ENCODE measurements at regions not wholly inside any gene's neighbourhood (a gene's known extent, or its start where the extent isn't known, plus 50 kb on each side); places are given as distances from the start of the nearest gene placed in this dataset.
A peak's percentile ranks its signal among the peaks of the same experiment; 100 is the strongest.

DNA sequence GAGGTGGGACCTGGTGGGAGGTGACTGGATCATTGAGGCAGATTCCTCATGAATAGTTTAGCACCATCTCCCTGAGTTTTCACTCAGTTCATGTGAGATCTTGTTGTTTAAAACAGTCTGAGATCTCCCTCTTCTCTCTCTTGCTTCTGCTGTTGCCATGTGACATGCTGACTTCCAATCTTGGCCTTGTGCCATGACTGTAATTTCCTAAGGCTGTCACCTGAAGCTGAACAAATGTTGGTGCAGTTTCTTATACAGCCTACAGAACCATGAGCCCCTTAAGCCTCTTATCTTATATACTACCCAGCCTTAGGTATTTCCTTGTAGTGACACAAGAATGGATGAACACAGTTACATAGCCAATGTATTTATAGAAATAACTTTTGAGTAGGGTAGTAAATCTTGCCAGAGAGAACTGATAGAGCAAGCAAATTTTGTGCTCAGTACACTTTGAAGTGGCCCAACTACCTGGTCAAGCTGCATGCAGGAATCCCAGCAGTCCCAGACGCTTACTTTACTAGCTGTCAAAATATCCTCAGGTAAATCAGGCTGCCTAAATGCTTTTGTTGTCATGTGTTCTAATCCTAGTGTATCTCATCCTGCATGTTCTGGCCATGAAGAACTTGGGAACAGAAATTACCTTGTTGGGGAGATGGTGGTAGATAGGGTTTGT is 445.6 kb upstream of the MIS18BP1 start:
- peak; percentile 22 for DNase-seq
- H3K9me3 ChIP-seq: no peaks in the 10 kb centered on the region

GRCh38 chr14:45686771-45687170 is 433.8 kb upstream of the MIS18BP1 start:
- no peak for DNase-seq
- Histone ChIP-seq H3K27ac (no peak overlapping the region), H3K4me3 (no peak overlapping the region), H3K4me1 (no peaks in the 10 kb centered on the region), H3K27me3 (no peaks in the 10 kb centered on the region), H3K36me3 (ENCODE audit: low read depth, missing control alignments) (no peaks in the 10 kb centered on the region), H3K9me3 (no peaks in the 10 kb centered on the region)
- TF ChIP-seq, protein P1, sequence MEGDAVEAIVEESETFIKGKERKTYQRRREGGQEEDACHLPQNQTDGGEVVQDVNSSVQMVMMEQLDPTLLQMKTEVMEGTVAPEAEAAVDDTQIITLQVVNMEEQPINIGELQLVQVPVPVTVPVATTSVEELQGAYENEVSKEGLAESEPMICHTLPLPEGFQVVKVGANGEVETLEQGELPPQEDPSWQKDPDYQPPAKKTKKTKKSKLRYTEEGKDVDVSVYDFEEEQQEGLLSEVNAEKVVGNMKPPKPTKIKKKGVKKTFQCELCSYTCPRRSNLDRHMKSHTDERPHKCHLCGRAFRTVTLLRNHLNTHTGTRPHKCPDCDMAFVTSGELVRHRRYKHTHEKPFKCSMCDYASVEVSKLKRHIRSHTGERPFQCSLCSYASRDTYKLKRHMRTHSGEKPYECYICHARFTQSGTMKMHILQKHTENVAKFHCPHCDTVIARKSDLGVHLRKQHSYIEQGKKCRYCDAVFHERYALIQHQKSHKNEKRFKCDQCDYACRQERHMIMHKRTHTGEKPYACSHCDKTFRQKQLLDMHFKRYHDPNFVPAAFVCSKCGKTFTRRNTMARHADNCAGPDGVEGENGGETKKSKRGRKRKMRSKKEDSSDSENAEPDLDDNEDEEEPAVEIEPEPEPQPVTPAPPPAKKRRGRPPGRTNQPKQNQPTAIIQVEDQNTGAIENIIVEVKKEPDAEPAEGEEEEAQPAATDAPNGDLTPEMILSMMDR (IDR thresholded peaks at IDR 0.05): no peak
- TF ChIP-seq POLR2A (IDR thresholded peaks at IDR 0.05): no peak
- intact Hi-C loops (cut with DNase I; ENCODE audit: low total_unique reads): no loop called here
- WGBS, 2 donors: 81 to 87% methylated on average over 4 of the region's 4 CpGs

More for the DNA sequence above, 445.6 kb upstream of the MIS18BP1 start:
- intact Hi-C loops (cut with DNase I; ENCODE audit: low total_unique reads): no loop called here
- Histone ChIP-seq H3K36me3 (ENCODE audit: low read depth, missing control alignments) (no peaks in the 10 kb centered on the region), H3K27me3 (no peaks in the 10 kb centered on the region), H3K4me1 (no peaks in the 10 kb centered on the region), H3K4me3 (no peak overlapping the region), H3K27ac (no peak overlapping the region)
- 74 to 82% methylated on average over 1 of the region's 1 CpG for WGBS, 2 donors
- no peak for TF ChIP-seq POLR2A (IDR thresholded peaks at IDR 0.05)
- TF ChIP-seq, protein P1 (IDR thresholded peaks at IDR 0.05): no peak

DNA sequence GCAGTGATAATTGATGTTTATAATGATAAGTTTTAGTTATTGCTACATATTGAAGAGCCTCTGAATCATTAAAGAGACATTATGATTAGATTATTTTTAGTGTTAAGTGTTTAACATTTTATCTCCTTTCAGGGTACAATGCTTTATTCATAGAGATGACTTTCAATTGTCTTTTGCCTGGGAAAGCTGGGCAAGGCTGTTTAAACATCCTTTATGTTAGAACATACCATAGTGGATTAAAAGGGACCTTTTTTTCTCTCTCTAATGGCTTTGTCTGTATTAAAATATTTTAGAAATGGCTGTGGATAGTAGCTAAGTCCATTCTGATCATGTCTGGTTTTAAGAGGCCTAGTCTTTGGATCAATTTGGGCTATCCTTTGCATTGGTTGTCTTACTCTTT is 427.5 kb upstream of the MIS18BP1 start:
- Histone ChIP-seq H3K27ac (no peak overlapping the region), H3K36me3 (ENCODE audit: low read depth, missing control alignments) (no peaks in the 10 kb centered on the region), H3K27me3 (no peaks in the 10 kb centered on the region), H3K4me1 (no peaks in the 10 kb centered on the region), H3K4me3 (no peak overlapping the region), H3K9me3 (no peaks in the 10 kb centered on the region)
- DNase-seq: no peak
- intact Hi-C loops (cut with DNase I; ENCODE audit: low total_unique reads): no loop called here
- TF ChIP-seq, protein P1 (IDR thresholded peaks at IDR 0.05): no peak
- no peak for TF ChIP-seq POLR2A (IDR thresholded peaks at IDR 0.05)

DNA sequence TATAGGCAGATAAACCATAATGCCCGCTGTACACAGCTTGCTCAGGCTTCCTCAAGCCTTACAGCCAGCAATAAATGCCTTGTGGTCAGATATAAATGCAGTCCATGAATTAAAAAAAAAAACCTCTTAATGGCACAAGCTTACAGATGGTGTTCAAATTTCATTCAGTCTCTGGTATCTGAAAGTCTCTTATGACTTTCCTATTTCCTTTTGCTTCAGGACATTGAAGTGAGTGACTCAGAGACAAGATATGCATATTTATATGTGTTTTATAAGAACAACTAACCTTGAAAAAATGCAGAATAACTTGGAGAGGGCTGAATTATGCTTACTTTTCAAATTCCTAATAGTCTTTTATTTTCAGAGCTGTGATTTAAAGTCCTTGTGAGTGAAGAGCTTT is 426.9 kb upstream of the MIS18BP1 start:
- intact Hi-C loops (cut with DNase I; ENCODE audit: low total_unique reads): no loop called here
- no peaks in the 10 kb centered on the region for H3K36me3 ChIP-seq (ENCODE audit: low read depth, missing control alignments)

More for the DNA sequence above, 426.9 kb upstream of the MIS18BP1 start:
- Histone ChIP-seq H3K27ac (no peak overlapping the region), H3K4me3 (no peak overlapping the region), H3K9me3 (no peaks in the 10 kb centered on the region), H3K27me3 (no peaks in the 10 kb centered on the region), H3K4me1 (no peaks in the 10 kb centered on the region)
- WGBS, 2 donors: 97 to 100% methylated on average over 1 of the region's 1 CpG
- TF ChIP-seq, protein P1 (IDR thresholded peaks at IDR 0.05): no peak
- TF ChIP-seq POLR2A (IDR thresholded peaks at IDR 0.05): no peak
- DNase-seq: no peak
